ENCODE measurements at regions not wholly inside any gene's neighbourhood (a gene's known extent, or its start where the extent isn't known, plus 50 kb on each side); places are given as distances from the start of the nearest gene placed in this dataset.

GRCh38 chr4:147425019-147425418, 55.9 kb upstream of the EDNRA start:
- no peak for TF ChIP-seq EZH2 (IDR thresholded peaks at IDR 0.05; ENCODE audit: borderline replicate concordance)
- no peak for TF ChIP-seq CTCF (IDR thresholded peaks at IDR 0.05; ENCODE audit: poor library complexity)
- no peak for TF ChIP-seq EZH2phosphoT487 (IDR thresholded peaks at IDR 0.05; ENCODE audit: low read depth, severe bottlenecking, unreplicated experiment)
